ENCODE measurements at regions not wholly inside any gene's neighbourhood (a gene's known extent, or its start where the extent isn't known, plus 50 kb on each side); places are given as distances from the start of the nearest gene placed in this dataset.
"Not testable (repeated sequence)": the region's sequence is repeated elsewhere in the genome, so short reads cannot be mapped to it uniquely, and the experiment has no call there.

DNA sequence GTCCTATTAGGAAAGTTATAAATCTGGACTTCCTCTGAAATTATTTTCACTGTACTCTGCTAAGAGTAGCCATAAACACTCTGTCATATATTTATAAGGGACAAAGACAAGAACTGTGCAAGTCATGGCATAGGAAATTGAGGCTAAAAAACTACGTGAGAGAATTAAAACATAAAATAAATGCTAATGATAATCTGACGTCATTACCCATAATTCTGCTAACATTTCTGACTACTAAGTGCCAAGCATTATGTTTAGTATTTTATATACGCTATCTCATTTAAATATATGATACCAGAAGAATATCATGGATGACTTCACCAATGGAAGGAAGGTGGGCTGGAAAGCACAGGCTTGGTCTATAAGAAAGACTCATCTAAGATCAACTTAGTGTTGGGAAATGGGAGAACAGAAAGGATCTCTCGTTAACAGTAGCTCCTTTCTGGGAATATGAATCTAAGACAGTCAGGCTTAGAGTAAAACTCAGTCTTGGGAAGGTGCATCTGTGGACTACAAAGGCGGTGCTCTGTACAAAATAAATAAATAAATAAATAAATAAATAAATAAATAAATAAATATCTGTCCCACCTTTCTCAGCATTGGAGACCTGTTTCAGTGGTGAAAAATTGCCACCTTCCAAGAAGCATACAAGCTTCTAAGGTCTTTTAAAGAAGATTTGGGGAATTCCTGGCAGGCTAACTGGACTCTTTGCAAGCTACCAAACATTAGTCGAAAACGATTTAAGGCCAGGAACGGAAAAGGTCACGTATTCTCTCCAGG lies 267.4 kb downstream of the CGGBP1 start:
- H3K4me1 ChIP-seq (ENCODE audit: control insufficient read depth, insufficient read depth, low read depth, low read length): peaks cover 9% of the 10 kb centered on the region
- no peak overlapping the region for H3K14ac ChIP-seq (ENCODE audit: low read length in 2 of 2)
- H2BK12ac ChIP-seq (ENCODE audit: low read length in 2 of 2): no peak overlapping the region
- H3K18ac ChIP-seq (ENCODE audit: low read depth in 1 of 2, low read length in 2 of 2): no peak overlapping the region
- no peak overlapping the region for H4K91ac ChIP-seq (ENCODE audit: low read length)
- no peaks in the 10 kb centered on the region for H3K36me3 ChIP-seq (ENCODE audit: control insufficient read depth in 1 of 2, insufficient read depth in 2 of 2, low read depth in 1 of 2, low read length in 2 of 2)
- no peak overlapping the region for H2BK5ac ChIP-seq (ENCODE audit: low read depth, low read length, poor library complexity, severe bottlenecking)
- peaks cover 29 to 49% of the 10 kb centered on the region in 2 experiments for H3K27me3 ChIP-seq (ENCODE audit: control insufficient read depth in 1 of 2, insufficient read depth in 1 of 2, low read length in 2 of 2)
- H3K23ac ChIP-seq (ENCODE audit: low read length in 2 of 2): no peak overlapping the region
- H2AK5ac ChIP-seq (ENCODE audit: low read length, severe bottlenecking): no peak overlapping the region
- no peak overlapping the region for H4K8ac ChIP-seq (ENCODE audit: low read length)
- H2BK15ac ChIP-seq (ENCODE audit: low read depth, poor library complexity, severe bottlenecking): no peak overlapping the region
- H3K4me3 ChIP-seq (ENCODE audit: insufficient read depth in 1 of 2, low read depth in 1 of 2, low read length in 2 of 2): no peak overlapping the region
- no peak overlapping the region for H3K4ac ChIP-seq (ENCODE audit: low read depth in 1 of 2, low read length in 2 of 2)
- no peak overlapping the region for H3K27ac ChIP-seq (ENCODE audit: low read length, poor library complexity, severe bottlenecking)
- H2AFZ ChIP-seq (ENCODE audit: low read depth, low read length): no peak overlapping the region
- no peak for DNase-seq
- no peak overlapping the region for H3K4me2 ChIP-seq (ENCODE audit: low read length, poor library complexity, severe bottlenecking)
- no peaks in the 10 kb centered on the region for H3K9me3 ChIP-seq (ENCODE audit: control insufficient read depth, low read length)
- 86% methylated on average over 4 of the region's 9 CpGs for WGBS
- no peak overlapping the region for H2BK120ac ChIP-seq (ENCODE audit: low read depth, low read length)
- H3K79me1 ChIP-seq (replicated peaks; ENCODE audit: low read length, poor library complexity, severe bottlenecking): no peaks in the 10 kb centered on the region
- H3K9ac ChIP-seq (ENCODE audit: low read length): no peak overlapping the region

DNA sequence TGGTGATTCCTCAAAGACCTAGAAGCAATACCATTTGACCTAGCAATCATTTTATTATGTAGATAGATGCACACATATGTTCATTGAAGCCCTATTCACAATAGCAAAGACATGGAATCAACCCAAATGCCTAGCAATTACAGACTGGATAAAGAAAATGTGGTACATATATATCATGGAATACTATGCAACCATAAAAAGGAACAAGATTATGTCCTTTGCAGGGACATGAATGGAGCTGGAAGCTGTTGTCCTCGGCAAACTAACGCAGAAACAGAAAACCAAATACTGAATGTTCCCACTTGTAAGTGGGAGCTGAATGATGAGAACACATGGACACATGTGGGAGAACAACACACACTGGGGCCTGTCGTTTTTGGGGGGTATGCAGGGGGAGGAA lies 269.8 kb downstream of the CGGBP1 start:
- 67% methylated on average over 3 of the region's 3 CpGs for WGBS
- not testable (repeated sequence) for H2BK5ac ChIP-seq (ENCODE audit: low read depth, low read length, poor library complexity, severe bottlenecking); H3K18ac ChIP-seq (ENCODE audit: low read depth in 1 of 2, low read length in 2 of 2); H2AFZ ChIP-seq (ENCODE audit: low read depth, low read length); H3K9ac ChIP-seq (ENCODE audit: low read length); H2BK12ac ChIP-seq (ENCODE audit: low read length in 2 of 2); DNase-seq; H3K36me3 ChIP-seq (ENCODE audit: control insufficient read depth in 1 of 2, insufficient read depth in 2 of 2, low read depth in 1 of 2, low read length in 2 of 2); H4K8ac ChIP-seq (ENCODE audit: low read length); H2BK15ac ChIP-seq (ENCODE audit: low read depth, poor library complexity, severe bottlenecking); H3K4me3 ChIP-seq (ENCODE audit: insufficient read depth in 1 of 2, low read depth in 1 of 2, low read length in 2 of 2); H3K4me1 ChIP-seq (ENCODE audit: control insufficient read depth, insufficient read depth, low read depth, low read length); H2AK5ac ChIP-seq (ENCODE audit: low read length, severe bottlenecking); H3K27ac ChIP-seq (ENCODE audit: low read length, poor library complexity, severe bottlenecking); H3K4me2 ChIP-seq (ENCODE audit: low read length, poor library complexity, severe bottlenecking); H3K9me3 ChIP-seq (ENCODE audit: control insufficient read depth, low read length); H3K4ac ChIP-seq (ENCODE audit: low read depth in 1 of 2, low read length in 2 of 2); H3K23ac ChIP-seq (ENCODE audit: low read length in 2 of 2); H3K14ac ChIP-seq (ENCODE audit: low read length in 2 of 2); H3K79me1 ChIP-seq (replicated peaks; ENCODE audit: low read length, poor library complexity, severe bottlenecking); H2BK120ac ChIP-seq (ENCODE audit: low read depth, low read length); H4K91ac ChIP-seq (ENCODE audit: low read length)
- H3K27me3 ChIP-seq (ENCODE audit: control insufficient read depth in 1 of 2, insufficient read depth in 1 of 2, low read length in 2 of 2): peaks cover 26 to 35% of the 10 kb centered on the region in 2 experiments

DNA sequence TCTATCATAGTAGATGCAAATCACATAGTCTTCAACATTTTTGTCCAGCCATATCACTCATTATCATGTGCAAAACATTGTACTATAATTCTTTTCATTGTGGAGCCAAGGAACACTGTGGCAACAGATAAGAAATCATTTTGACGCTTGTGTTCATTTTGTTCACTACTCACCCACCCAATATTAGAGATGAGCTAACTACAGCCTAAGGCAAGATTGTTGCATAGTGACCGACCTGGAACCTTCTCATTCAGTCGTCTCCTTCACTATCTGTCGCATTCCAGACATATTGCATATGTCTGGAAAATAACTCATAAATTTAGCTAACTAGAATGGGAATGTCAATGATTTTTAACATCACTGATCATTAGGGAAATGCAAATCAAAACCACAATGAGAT lies 270.3 kb downstream of the CGGBP1 start:
- Histone ChIP-seq H2BK12ac (ENCODE audit: low read length in 2 of 2) (no peak overlapping the region), H2AFZ (ENCODE audit: low read depth, low read length) (no peak overlapping the region), H4K8ac (ENCODE audit: low read length) (no peak overlapping the region), H2BK120ac (ENCODE audit: low read depth, low read length) (no peak overlapping the region), H3K9me3 (ENCODE audit: control insufficient read depth, low read length) (no peaks in the 10 kb centered on the region), H3K4me3 (ENCODE audit: insufficient read depth in 1 of 2, low read depth in 1 of 2, low read length in 2 of 2) (no peak overlapping the region), H3K14ac (ENCODE audit: low read length in 2 of 2) (no peak overlapping the region), H4K91ac (ENCODE audit: low read length) (no peak overlapping the region), H3K27ac (ENCODE audit: low read length, poor library complexity, severe bottlenecking) (no peak overlapping the region), H3K4me2 (ENCODE audit: low read length, poor library complexity, severe bottlenecking) (no peak overlapping the region), H2BK5ac (ENCODE audit: low read depth, low read length, poor library complexity, severe bottlenecking) (no peak overlapping the region), H3K79me1 (replicated peaks; ENCODE audit: low read length, poor library complexity, severe bottlenecking) (no peaks in the 10 kb centered on the region), H3K36me3 (ENCODE audit: control insufficient read depth in 1 of 2, insufficient read depth in 2 of 2, low read depth in 1 of 2, low read length in 2 of 2) (no peaks in the 10 kb centered on the region), H3K4me1 (ENCODE audit: control insufficient read depth, insufficient read depth, low read depth, low read length) (peaks cover 9% of the 10 kb centered on the region), H3K23ac (ENCODE audit: low read length in 2 of 2) (no peak overlapping the region), H2AK5ac (ENCODE audit: low read length, severe bottlenecking) (no peak overlapping the region), H2BK15ac (ENCODE audit: low read depth, poor library complexity, severe bottlenecking) (no peak overlapping the region), H3K4ac (ENCODE audit: low read depth in 1 of 2, low read length in 2 of 2) (no peak overlapping the region), H3K18ac (ENCODE audit: low read depth in 1 of 2, low read length in 2 of 2) (no peak overlapping the region), H3K9ac (ENCODE audit: low read length) (no peak overlapping the region), H3K27me3 (ENCODE audit: control insufficient read depth in 1 of 2, insufficient read depth in 1 of 2, low read length in 2 of 2) (peaks cover 22 to 31% of the 10 kb centered on the region in 2 experiments)
- WGBS: 85% methylated on average over 2 of the region's 4 CpGs
- DNase-seq: no peak

DNA sequence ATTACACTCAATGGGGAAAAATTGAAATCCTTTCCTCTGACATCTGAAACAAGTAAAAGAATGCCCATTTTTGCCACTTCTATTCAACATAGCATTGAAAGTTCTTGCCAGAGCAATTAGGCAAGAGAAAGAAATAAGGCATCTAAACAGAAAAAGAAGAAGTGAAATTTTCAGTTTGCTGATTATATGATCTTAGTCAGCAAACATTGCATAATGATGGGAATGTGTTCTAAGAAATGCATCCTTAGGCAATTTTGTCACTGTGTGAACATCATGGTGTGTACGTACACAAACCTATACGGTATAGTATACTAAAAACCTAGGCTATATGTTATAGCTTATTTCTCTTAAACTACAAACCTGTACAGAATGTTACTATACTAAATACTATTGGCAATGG lies 278.0 kb downstream of the CGGBP1 start:
- H3K27ac ChIP-seq (ENCODE audit: low read length, poor library complexity, severe bottlenecking): no peak overlapping the region
- H4K8ac ChIP-seq (ENCODE audit: low read length): no peak overlapping the region
- no peak overlapping the region for H2AK5ac ChIP-seq (ENCODE audit: low read length, severe bottlenecking)
- H2AFZ ChIP-seq (ENCODE audit: low read depth, low read length): no peak overlapping the region
- H2BK15ac ChIP-seq (ENCODE audit: low read depth, poor library complexity, severe bottlenecking): no peak overlapping the region
- H3K18ac ChIP-seq (ENCODE audit: low read depth in 1 of 2, low read length in 2 of 2): no peak overlapping the region
- no peak overlapping the region for H2BK120ac ChIP-seq (ENCODE audit: low read depth, low read length)
- H3K23ac ChIP-seq (ENCODE audit: low read length in 2 of 2): no peak overlapping the region
- no peak overlapping the region for H3K4ac ChIP-seq (ENCODE audit: low read depth in 1 of 2, low read length in 2 of 2)
- H3K14ac ChIP-seq (ENCODE audit: low read length in 2 of 2): no peak overlapping the region
- no peak for DNase-seq
- no peak overlapping the region for H2BK12ac ChIP-seq (ENCODE audit: low read length in 2 of 2)
- H3K4me1 ChIP-seq (ENCODE audit: control insufficient read depth, insufficient read depth, low read depth, low read length): no peaks in the 10 kb centered on the region
- no peaks in the 10 kb centered on the region for H3K36me3 ChIP-seq (ENCODE audit: control insufficient read depth in 1 of 2, insufficient read depth in 2 of 2, low read depth in 1 of 2, low read length in 2 of 2)
- no peak overlapping the region for H2BK5ac ChIP-seq (ENCODE audit: low read depth, low read length, poor library complexity, severe bottlenecking)
- H3K4me2 ChIP-seq (ENCODE audit: low read length, poor library complexity, severe bottlenecking): no peak overlapping the region
- no peak overlapping the region for H3K9ac ChIP-seq (ENCODE audit: low read length)
- no peak overlapping the region for H4K91ac ChIP-seq (ENCODE audit: low read length)
- peaks cover 6% of the 10 kb centered on the region for H3K9me3 ChIP-seq (ENCODE audit: control insufficient read depth, low read length)
- H3K27me3 ChIP-seq (ENCODE audit: control insufficient read depth in 1 of 2, insufficient read depth in 1 of 2, low read length in 2 of 2): no peaks in the 10 kb centered on the region
- no peaks in the 10 kb centered on the region for H3K79me1 ChIP-seq (replicated peaks; ENCODE audit: low read length, poor library complexity, severe bottlenecking)
- 100% methylated on average over 1 of the region's 2 CpGs for WGBS
- no peak overlapping the region for H3K4me3 ChIP-seq (ENCODE audit: insufficient read depth in 1 of 2, low read depth in 1 of 2, low read length in 2 of 2)
